GM12892 (cell line): ENCODE measurements at regions not wholly inside any gene's neighbourhood (a gene's known extent, or its start where the extent isn't known, plus 50 kb on each side); places are given as distances from the start of the nearest gene placed in this dataset.

Source experiments
- POLR2A ChIP-seq: IDR thresholded peaks from 2 replicates; pipeline ENCODE4 v1.6.1; 2011; ENCODE audit warnings: low read depth, low read length, control low read depth
- POLR2AphosphoS5 ChIP-seq: IDR thresholded peaks from 2 replicates; pipeline ENCODE4 v1.6.1; 2011; ENCODE audit warnings: low read depth, low read length, control low read depth

- TF ChIP-seq POLR2AphosphoS5 (no peak), POLR2A (no peak)
Measured at GRCh38 chr14:40842816-40843215, 763.9 kb upstream of the LRFN5 start.
